ENCODE measurements at regions not wholly inside any gene's neighbourhood (a gene's known extent, or its start where the extent isn't known, plus 50 kb on each side); places are given as distances from the start of the nearest gene placed in this dataset.
"Not testable (repeated sequence)": the region's sequence is repeated elsewhere in the genome, so short reads cannot be mapped to it uniquely, and the experiment has no call there.

DNA sequence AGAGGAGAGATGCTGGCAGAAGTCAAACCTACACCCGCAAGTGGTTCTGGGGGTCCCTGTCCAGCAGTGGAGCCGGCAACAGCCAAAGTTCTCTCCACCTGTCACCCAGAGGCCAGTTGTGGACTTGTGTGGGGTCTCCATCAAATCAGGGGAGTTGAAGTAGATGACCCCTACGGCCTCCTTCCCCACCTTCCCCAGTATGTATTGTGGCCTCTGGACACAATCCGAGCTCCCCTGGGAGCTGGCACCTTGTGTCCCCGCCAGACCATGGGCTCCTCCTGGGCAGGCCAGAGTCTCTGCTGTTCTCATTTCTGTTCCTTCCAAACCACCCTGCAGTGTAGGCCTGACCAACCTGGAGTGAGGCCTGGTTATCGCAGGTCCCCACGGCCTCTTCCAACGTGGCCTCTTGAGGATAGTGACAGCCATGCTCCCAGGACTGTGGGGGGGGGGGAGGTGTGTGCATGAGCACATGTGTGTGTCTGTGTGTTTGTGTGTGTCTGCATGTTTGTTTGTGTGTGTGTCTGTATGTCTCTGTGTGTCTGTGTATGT is 246.4 kb downstream of the MATN1 start:
- no peak for DNase-seq

DNA sequence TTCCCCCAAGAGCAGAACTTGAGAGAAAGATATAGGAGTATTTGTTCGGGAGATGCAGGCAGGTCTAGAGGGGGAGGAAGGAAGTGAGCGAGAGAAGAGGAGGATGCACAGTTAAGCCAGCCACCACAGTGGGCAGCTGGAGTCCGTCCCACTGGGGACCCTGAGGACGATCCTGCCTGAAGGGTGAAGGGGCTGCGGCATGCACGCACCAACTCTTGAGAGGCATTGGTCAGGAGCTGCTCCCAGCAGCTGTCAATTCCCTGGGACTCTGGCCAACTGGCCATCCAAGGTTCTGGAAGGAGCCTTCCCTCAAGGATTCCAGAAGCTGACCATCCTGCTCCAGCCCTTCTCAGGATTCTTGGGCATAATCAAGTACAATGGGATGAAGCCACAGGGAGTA is 246.9 kb downstream of the MATN1 start:
- no peak for DNase-seq

DNA sequence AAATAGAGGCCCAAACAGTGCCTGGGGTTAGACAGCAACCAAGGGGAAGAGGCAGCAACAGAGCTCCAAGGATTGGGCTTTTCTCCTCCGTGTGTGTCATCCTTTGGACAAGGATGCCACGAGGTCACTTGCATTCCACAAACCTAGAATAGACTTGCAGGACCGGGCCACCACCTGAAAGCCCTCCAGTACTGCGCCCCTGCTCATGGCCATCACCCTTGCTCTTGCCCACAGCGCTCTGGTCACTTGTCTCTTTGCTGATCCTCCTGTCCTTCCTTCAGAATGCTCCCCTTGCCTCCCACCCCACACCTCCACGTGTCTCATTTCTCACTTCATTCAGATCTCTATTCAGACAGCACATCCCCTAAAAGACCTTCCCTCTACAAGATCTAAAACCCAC is 247.4 kb downstream of the MATN1 start:
- no peak for DNase-seq

DNA sequence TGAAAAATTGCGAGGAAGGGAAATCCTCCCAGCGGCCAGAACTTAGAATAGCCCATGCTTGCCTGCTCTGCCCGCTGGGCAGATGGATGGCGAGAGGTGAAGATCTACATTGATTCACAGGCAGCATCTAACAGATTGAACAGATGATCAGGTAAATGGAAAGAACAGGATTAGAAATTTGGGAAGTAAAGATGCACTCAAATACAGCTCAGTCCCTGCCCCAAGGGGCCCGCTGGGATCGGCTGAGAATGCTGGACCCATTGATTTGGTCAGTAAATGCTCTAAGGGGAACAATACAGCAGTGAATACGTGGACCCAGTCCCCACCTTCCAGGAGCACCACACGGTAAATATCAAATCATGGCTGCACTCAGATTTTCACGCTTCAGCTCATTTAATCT is 248.2 kb downstream of the MATN1 start:
- no peak for DNase-seq

- no peak for DNase-seq
These were observed 248.6 kb downstream of the MATN1 start for GRCh38 chr1:30474818-30475200.

GRCh38 chr1:30473922-30474817 is 249.2 kb downstream of the MATN1 start:
- no peak for DNase-seq

- DNase-seq = no peak
These were observed 250.9 kb downstream of the MATN1 start for GRCh38 chr1:30472526-30472925.

DNA sequence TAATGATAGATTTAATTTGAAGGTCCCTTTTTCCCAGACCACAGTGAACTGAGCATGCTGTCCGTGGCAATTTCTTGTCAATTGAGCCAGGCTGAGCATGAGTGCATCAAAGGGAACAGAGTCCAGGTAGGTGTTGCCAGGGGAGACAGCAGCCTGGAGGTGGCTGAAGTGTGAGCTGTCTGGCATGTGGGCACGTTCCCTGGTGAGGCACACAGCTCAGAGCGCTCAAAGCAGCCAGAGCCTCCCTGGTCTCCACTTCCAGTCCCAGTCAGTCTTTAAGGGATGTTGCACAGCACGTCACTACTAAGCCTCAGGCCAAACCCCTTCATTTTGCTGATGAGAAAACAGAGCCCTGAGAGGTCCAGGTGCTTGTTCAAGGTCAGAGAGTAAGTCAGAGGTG is 251.4 kb downstream of the MATN1 start:
- no peak for DNase-seq

GRCh38 chr1:30471307-30471706 is 252.1 kb downstream of the MATN1 start:
- DNase-seq = no peak

DNA sequence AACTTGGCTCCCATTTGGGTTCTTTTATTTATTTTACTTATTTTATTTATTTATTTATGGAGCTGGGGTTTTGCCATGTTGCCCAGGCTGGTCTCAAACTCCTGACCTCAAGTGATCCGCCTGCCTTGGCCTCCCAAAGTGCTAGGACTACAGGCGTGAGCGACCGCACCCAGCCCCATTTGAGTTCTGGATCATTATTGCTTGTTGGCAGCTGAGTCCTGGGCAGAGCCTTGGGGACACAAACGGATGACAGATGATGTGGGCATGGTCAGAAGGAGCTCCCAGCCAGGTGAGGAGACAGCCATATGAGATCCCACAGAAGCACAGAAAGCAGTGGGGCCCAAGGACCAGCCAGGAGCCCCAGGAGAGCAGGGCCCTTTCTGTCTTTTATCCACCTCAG is 254.0 kb downstream of the MATN1 start:
- no peak for DNase-seq

DNA sequence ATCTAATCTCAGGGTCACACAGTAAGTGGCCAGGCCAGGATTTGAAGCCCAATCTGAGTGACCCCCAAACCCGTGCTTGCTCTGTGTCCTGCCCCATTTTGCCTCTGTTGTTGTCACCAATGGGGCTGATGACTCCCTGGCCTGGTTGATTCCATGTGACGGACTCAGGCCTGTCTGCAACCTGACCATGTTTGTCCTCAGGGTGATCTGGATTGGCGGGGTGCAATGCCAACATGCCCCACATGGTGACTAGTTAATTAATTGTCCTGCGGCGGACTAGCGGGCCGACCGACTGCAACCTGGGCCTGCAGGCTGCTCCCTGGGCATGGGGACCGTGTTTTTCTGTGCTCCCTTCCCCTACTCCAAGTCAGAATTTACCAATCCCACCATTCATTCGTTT is 256.3 kb downstream of the MATN1 start:
- DNase-seq = no peak

- DNase-seq = no peak
These were observed 256.8 kb downstream of the MATN1 start for GRCh38 chr1:30466610-30467009.

DNA sequence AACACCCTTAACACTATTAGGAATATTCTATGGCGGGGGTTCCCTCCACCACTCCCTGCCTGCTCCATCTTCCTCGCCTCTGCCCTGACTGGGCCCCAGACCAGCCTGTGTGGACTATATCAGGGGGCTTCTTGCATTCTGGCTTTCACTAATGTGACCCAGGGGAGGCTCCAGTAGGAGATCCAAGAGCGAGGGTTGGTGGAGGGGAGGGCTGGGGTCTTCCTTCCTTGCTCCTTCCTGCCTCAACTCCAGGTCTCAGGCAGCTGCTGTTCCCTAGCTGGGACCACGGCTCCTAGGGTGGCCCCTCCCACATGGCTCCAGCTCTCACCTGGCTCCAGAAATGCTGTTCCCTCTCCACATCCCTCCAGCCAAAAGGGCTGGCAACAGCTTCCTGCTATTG is 257.4 kb downstream of the MATN1 start:
- no peak for DNase-seq

DNA sequence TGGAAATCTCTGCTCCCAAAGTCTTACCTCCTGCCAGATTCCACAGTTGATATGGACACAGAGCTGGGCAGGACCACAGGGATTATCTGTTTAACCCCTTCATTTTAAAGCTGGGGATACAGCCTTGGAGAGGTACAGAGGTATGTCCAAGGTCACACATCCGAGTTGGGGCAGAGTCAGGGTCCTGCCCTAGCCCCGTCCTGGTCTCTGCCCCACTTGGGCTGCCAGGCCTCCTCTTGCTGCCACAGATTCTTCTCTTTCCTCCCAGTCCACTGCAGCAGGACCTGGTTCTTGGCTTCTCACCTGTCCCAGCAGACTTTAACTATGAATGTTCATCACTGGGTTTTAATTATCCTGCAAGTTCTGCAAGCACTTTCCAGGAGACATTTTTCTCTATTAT is 258.3 kb downstream of the MATN1 start:
- DNase-seq = no peak

DNA sequence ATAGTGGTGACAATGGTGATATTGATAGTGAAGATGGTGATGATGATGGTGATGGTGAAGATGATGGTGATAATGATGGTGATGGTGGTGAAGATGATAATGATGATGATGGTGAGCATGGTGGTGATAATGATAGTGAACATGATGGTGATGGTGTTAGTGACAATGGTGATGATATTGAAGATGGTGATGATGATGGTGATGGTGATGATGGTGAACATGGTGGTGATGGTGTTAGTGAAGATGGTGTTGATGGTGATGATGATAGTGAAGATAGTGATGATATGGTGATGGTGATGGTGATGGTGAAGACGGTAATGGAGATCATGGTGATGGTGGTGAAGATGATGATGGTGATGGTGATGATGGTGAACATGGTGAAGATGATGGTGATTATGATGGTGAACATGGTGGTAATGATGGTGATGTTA is 259.2 kb downstream of the MATN1 start:
- no peak for DNase-seq

- DNase-seq = no peak
These were observed 260.5 kb downstream of the MATN1 start for GRCh38 chr1:30462826-30463425.

- DNase-seq = no peak
These were observed 261.2 kb downstream of the MATN1 start for GRCh38 chr1:30462166-30462565.

- no peak for DNase-seq
These were observed 261.7 kb downstream of the MATN1 start for GRCh38 chr1:30461640-30462039.

GRCh38 chr1:30460661-30461060 is 262.7 kb downstream of the MATN1 start:
- no peak for DNase-seq

- not testable (repeated sequence) for DNase-seq
These were observed 264.5 kb downstream of the MATN1 start for GRCh38 chr1:30458730-30459485.

GRCh38 chr1:30452925-30453324 is 270.5 kb downstream of the MATN1 start:
- DNase-seq = no peak

DNA sequence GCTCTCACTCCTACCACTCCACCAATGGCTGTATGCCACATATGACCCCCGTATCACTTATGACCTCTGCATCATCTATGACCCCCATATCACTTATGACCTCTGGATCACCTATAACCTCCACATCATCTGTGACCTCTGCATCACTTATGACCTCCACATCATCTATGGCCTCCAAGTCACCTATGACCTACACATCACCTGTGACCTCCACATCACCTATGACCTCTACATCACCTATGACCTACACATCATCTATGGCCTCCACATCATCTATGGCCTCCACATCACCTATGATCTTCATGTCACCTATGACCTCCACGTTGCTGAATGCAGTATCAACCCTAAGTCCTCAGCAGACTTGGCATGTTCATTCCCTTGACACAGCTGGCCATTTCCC is 271.2 kb downstream of the MATN1 start:
- no peak for DNase-seq

DNA sequence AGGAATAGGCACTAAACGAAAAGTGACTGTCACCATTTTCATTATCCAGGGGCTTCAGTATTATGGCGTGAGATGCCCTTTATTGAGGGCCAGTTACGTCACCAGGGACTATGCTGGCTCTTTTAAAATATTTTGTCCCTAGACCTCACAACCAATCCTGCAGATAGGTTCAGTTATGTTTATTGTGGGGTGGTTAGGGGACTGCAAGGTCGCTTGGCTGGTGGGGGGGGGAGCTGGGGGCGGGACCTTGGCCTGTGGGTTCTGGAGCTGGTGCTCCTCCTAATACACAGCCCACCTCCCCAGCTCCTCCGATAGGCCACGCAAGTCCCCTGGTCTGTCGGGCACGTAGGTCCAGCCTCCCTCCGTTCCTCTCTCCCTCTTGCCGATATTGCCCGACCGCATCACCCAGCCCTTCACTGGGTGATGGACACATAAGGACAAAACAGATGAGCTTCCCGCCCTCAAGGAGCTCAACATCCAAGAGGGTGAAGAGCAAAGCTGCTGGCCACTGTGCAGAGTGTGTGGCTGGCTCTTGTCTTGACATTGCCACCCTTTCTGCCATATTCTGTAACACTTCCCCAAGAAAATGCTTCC is 271.8 kb downstream of the MATN1 start:
- no peak for DNase-seq

All from CD4-positive, alpha-beta T cell treated with Interleukin-1 beta for 1 hour (primary cell).